22Rv1 (cell line): ENCODE measurements at regions not wholly inside any gene's neighbourhood (a gene's known extent, or its start where the extent isn't known, plus 50 kb on each side); places are given as distances from the start of the nearest gene placed in this dataset.

Experiments used
- H3K27ac ChIP-seq: fragments of 450-650 bp; 2 replicates; pipeline ENCODE4 v1.5.1; 2017
- CTCF ChIP-seq: fragments of 450-650 bp; IDR thresholded peaks from 2 replicates; pipeline ENCODE4 v1.5.1; 2017; ENCODE audit warnings: mild to moderate bottlenecking
- ZFX ChIP-seq: fragments of 450-650 bp; IDR thresholded peaks from 2 replicates; pipeline ENCODE4 v1.6.1; 2017; ENCODE audit warnings: antibody characterized with exemption, borderline replicate concordance

DNA sequence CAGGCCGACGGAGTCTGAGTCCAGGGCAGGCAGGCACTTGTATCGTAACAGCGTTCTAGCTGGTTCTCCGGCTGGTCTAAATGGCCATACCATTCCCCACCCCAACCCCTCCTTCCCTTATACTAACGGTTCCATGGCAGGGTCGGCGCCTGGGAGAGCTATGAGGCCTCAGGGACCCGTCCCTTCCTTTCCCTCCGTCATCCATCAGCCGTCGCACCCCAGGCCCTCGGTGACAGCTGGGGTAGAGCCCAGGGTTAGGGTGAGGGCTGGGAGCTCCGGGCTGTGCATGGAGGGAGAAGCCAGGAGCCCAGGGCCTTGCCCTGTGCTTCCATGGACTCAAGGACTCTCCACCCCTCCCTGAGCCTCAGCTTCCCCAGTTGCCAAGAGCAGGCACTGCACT lies 101.4 kb downstream of the RBFOX3 start:
- TF ChIP-seq ZFX (no peak), CTCF (no peak)
- no peak overlapping the region for H3K27ac ChIP-seq

DNA sequence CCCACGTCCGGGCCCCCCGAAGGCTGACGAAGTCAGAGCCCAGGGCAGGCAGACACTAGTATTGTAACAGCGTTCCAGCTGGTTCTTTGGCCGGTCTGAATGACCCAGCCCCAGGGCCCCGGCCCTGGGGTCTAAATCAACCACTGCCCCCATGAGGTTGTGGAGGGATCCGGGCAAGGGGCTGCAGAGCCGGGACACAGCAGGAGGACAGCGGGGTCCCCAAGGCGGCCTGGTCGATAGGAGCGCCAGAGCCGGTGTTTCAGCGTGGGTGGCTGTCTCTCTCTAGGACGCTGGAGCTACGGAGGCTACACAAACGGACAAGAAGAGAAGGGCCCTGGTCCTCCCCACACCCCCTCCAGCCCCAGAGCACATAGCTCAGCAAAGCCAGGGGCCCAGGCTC lies 101.8 kb downstream of the RBFOX3 start:
- TF ChIP-seq ZFX (no peak), CTCF (no peak)
- no peak overlapping the region for H3K27ac ChIP-seq

DNA sequence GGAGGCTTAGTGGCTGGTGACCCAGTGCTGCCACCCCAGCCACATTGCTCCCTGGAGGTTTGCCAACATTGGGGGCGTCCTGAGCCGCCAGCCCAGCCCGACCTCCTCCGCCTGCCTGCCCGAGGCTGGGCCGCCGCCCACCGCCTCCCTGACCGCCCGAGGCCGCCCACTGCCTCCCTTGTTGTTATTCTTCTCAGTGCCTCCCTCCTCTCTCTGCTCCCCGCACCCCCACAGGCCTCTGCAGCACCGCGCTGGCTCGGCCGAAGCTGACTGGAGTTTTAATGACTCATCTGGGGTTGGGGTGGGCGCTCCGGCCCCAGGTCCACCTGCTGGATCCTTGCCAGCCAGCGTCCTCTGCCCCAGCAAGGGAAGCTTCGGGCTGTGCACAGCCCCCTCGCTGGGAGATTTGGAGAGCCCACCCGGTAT lies 102.5 kb downstream of the RBFOX3 start:
- TF ChIP-seq CTCF (no peak), ZFX (no peak)
- H3K27ac ChIP-seq, result no peak overlapping the region

DNA sequence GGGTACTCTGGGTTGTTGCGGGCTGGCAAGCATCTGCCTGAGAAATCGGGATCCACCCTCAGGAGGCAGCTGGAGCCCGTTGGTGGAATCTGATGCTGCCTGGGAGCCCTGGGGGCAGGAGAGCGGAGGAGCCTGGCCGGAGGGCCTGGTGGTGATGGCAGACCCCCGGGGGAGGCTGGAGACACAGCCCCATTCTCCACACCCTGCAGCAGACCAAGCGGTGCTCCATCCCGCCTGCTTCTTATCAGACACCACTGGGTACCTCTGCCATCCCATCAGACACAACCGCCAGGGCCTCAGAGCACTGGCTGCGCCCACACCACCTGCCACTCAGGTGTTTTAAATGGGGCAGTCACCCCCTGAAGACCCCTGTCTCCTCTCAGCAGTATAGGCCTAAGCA lies 103.9 kb downstream of the RBFOX3 start:
- H3K27ac ChIP-seq, result no peak overlapping the region
- TF ChIP-seq ZFX, result no peak
- TF ChIP-seq CTCF, result no peak

- H3K27ac ChIP-seq, result no peak overlapping the region
- TF ChIP-seq CTCF, result no peak
- no peak for TF ChIP-seq ZFX
Observed at GRCh38 chr17:79506150-79506870, 104.5 kb downstream of the RBFOX3 start.

GRCh38 chr17:79505199-79505598 lies 105.7 kb downstream of the RBFOX3 start:
- H3K27ac ChIP-seq, result no peak overlapping the region
- TF ChIP-seq ZFX (no peak), CTCF (no peak)

DNA sequence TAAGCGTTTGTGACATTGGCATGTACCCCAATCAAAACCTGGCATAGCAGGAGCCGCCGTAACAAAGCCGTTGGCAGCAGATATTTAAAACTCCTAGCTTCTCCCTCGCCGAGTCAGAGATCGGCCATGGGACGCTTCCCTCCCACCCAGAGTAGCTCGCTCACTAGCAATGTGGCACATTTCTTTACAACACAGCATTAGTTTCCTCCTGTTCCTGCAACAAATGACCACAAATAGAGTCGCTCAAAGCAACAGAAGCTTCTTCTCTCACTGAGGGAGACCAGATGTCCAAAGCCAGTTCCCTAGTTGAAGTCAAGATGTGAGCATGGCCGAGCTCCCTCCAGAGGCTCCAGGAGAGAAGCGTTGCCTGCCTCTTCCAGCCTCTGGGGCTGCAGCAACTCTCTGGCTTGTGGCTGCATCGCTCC lies 106.7 kb downstream of the RBFOX3 start:
- no peak overlapping the region for H3K27ac ChIP-seq
- no peak for TF ChIP-seq CTCF
- no peak for TF ChIP-seq ZFX
